ENCODE measurements at regions not wholly inside any gene's neighbourhood (a gene's known extent, or its start where the extent isn't known, plus 50 kb on each side); places are given as distances from the start of the nearest gene placed in this dataset.

DNA sequence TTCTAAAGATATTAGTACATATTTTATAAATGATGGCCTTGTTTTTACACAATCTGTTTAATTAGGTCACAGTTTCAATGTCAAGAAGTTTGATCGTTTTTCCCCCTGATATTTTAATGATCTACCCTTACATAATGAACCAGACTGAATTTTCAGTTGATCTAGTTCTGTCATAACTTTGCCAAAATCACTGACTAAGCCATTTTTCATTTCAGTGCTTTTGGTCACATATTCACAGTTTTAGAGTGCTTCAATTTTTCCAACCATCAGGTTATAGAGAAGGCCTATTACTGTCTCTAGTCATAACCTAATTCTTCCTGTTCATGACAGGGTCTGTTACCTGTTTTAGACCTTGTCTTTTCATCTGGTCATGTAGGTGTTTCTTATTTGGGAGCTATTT, 577.9 kb upstream of the PTPRD start:
- TF ChIP-seq ETV6 (CRISPR knock-in tag; IDR thresholded peaks at IDR 0.05) (no peak), ZNF671 (CRISPR knock-in tag; IDR thresholded peaks at IDR 0.05) (no peak)
- TF ChIP-seq, protein P1, sequence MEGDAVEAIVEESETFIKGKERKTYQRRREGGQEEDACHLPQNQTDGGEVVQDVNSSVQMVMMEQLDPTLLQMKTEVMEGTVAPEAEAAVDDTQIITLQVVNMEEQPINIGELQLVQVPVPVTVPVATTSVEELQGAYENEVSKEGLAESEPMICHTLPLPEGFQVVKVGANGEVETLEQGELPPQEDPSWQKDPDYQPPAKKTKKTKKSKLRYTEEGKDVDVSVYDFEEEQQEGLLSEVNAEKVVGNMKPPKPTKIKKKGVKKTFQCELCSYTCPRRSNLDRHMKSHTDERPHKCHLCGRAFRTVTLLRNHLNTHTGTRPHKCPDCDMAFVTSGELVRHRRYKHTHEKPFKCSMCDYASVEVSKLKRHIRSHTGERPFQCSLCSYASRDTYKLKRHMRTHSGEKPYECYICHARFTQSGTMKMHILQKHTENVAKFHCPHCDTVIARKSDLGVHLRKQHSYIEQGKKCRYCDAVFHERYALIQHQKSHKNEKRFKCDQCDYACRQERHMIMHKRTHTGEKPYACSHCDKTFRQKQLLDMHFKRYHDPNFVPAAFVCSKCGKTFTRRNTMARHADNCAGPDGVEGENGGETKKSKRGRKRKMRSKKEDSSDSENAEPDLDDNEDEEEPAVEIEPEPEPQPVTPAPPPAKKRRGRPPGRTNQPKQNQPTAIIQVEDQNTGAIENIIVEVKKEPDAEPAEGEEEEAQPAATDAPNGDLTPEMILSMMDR (IDR thresholded peaks at IDR 0.05), result no peak
